DMS114 treated with DMSO at 0.1 percent for 48 hours (cell line): ENCODE measurements at regions not wholly inside any gene's neighbourhood (a gene's known extent, or its start where the extent isn't known, plus 50 kb on each side); places are given as distances from the start of the nearest gene placed in this dataset.
"Not testable (repeated sequence)": the region's sequence is repeated elsewhere in the genome, so short reads cannot be mapped to it uniquely, and the experiment has no call there.

Experiments
- DNase-seq: peaks from one replicate; lab custom pipeline; 2025; ENCODE audit not compliant: unreplicated experiment; lab: John Stamatoyannopoulos, UW

- no peak for DNase-seq
Observed at GRCh38 chr4:170729236-170729635, 639.5 kb upstream of the AADAT start.

DNA sequence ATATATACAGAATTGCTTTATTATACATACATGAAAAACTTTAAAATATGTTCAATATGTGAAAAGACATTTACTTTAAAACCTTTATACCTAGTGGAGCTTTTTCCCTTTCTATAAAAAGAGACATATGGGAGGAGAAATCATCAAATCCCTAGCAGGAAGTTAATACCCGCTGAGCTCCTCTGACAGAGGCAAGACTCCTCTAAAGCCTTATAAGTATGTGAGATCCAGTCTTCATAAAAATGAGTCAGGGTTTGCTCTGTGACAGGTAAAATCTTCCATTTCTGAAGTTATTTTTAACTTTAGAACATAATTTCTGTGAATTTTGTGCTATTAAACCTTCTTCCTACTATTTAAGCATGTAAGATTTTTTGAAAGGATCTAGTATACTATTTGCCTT is 634.4 kb upstream of the AADAT start:
- no peak for DNase-seq

DNA sequence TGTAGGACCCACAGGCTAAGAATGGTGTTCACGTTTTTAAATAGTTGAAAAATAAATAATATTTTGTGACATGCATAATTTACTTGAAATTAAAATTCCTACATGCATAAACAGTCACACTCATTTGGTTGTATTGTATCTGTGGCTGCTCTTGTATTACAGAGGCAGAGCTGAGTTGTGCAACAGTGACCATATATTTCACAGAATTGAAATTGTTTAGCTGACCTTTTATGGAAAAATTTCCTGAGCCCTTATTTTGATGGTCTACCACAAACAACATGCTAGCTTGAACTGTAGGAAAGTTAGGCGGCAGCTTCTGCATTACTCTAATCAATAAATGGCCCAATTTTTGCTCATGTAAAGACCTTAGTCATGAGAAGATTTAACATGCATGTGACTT is 633.4 kb upstream of the AADAT start:
- DNase-seq, result no peak

- no peak for DNase-seq
Observed at GRCh38 chr4:170721812-170722373, 632.1 kb upstream of the AADAT start.

DNA sequence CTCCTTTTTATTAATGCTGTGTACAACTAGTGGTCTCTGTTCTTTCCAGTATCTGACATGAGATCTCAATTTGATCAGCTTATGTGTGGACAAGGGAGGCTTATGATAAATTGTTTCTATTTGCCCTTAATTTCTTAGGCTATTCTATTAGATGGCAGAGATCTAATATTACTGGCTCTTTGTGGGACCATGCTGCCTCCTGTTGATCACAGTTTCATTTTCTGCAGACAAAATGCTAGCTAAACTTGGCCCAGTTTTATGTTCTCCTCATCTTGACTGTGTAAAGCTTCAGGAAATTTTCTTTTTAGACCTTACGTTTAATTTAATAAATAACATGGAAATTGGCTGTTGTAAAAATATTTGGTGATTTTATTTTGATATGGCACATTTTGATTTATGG is 627.1 kb upstream of the AADAT start:
- no peak for DNase-seq

DNA sequence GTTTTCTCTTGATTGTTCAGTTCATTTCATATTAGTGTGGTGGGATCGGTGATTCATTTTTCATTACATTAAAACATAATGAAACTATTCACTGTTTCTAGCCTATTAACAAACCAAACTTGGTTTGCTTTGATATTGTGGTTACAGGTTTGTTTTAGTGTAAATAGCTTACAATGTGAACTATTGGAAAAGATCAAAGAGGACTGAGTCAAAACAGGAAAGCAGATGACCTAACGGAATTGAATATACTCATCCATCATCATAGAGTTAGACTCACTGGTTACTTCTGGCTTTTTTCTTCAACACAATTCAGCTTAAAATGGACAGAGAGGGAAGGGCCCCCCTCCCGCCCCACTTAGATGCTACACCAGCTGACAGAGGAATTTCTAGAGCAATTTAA is 616.2 kb upstream of the AADAT start:
- no peak for DNase-seq

- DNase-seq, result no peak
Observed at GRCh38 chr4:170700064-170700463, 610.3 kb upstream of the AADAT start.

GRCh38 chr4:170698334-170698733 is 608.6 kb upstream of the AADAT start:
- DNase-seq, result no peak

DNA sequence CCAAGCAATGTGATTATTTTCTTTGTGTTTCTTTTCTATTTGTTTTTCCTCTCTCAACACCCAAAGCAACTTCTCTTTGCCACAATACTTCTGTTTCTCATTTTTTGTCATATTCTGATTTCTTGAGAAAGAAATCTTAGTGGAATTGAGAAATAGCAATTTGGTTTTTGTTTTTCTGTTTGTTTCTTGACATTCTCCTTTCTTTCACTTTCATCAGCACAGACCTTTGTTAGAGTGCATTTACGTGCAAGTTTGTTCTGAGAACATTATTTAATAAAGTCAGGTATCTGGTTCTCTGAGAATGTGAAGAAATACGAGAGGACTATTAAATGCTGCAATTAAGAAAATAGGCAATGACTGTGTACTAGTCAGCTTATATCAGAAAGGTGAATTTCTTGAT is 608.1 kb upstream of the AADAT start:
- no peak for DNase-seq

DNA sequence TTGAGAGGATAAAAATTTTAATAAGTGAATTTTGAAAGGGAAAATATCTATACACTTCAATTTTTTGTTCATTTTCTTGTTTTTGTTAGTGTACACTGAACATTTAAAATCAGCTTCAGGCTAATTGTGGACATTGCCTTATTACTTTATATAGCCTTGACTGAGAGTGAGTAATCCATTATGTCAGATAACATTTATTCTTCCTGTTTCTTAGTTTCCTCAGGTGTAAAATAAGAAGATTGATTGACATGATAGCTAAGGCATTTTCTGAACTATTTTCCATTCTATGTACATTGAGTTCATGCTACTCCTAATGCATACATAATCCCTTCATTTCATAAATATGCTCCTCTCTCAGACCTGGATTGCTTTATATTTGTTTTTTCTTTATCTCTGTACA is 607.3 kb upstream of the AADAT start:
- DNase-seq, result no peak

DNA sequence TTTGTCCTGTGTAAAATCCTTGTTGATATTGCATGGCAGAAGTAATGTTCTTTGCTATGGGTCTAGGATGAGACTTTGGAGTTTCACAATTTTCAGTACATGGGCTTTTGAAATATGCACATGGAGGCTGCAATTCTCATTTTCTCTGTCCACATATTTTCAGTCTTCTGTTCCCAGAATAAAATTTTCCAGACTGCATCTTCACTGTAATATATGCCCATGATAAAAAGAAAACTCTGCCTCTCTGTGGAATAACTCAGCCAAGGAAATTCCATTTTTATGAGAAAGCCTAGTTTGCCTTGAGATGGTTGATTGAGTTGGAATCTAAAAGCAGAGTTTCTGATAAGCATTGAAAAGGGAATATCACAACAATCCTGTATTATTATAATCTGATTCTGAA is 601.4 kb upstream of the AADAT start:
- no peak for DNase-seq

- DNase-seq, result no peak
Observed at GRCh38 chr4:170687751-170688150, 598.0 kb upstream of the AADAT start.

DNA sequence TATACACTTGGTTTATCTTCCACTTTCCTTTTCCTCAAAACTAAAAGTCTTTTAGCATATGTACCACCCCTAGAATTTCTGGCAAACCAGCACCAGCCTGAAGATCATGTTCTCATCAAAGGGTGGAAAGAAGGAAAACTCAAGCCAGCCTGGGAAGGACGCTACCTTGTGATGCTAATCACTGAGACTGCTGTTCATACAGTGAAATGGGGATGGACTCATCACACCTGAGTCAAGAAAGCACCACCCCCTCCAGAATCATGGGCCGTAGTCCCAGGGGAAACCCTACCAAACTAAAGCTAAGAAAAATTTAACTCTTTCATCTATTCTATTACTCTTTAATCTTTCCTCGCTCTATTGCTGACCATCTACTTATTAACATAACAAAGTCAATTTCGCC is 595.9 kb upstream of the AADAT start:
- not testable (repeated sequence) for DNase-seq

GRCh38 chr4:170682558-170683294 is 593.0 kb upstream of the AADAT start:
- DNase-seq, result no peak

- not testable (repeated sequence) for DNase-seq
Observed at GRCh38 chr4:170682087-170682486, 592.3 kb upstream of the AADAT start.

GRCh38 chr4:170675568-170676262 is 586.0 kb upstream of the AADAT start:
- DNase-seq, result no peak

- DNase-seq, result no peak
Observed at GRCh38 chr4:170674176-170674575, 584.4 kb upstream of the AADAT start.

DNA sequence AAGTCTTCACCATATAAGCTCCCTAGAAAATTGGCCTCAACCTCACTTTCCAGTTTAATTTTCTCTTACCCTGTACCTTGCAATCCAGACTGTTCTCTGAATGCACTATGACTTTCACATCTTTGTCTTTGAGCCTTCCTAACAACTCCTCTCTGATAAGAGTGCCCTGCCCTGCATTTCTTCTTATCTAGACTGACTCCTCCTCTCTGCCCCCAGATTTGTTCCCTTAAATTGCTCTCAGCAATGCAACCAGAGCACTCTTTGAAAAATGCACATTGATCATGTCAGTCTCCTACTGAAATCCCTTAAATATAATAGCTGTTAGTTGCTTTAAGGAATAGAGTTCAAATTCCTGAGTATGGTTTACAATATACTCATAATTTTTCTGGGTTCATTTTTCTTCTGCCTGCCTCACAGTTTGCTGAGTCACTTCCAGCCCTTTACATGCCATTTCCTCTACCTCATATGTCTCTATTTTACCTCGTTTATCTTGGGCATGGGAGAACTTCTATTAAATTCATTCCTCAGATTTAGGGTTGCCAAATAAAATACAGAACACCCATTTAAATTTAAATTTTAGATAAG is 582.7 kb upstream of the AADAT start:
- DNase-seq, result no peak

- no peak for DNase-seq
Observed at GRCh38 chr4:170671171-170671570, 581.4 kb upstream of the AADAT start.

- DNase-seq, result no peak
Observed at GRCh38 chr4:170667814-170668213, 578.1 kb upstream of the AADAT start.

DNA sequence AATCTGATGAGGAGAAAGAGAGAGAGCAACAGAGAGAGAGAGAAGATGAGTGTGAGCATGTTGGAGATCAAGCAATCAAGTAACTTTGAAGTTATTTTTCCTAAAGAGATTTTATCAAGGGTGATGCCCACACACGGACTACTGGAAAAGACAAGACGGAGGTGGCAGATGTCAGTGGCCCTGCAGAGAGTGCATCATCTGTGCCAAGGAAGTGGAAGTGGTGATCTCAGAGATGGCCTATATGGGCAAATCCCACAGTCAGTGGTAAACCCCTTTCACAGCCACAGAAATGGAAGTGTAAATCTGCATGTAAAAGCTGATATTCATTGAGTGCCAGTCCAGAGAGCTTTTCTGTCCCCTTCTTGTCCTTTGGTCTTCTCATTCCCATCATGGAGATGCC is 577.2 kb upstream of the AADAT start:
- DNase-seq, result no peak

DNA sequence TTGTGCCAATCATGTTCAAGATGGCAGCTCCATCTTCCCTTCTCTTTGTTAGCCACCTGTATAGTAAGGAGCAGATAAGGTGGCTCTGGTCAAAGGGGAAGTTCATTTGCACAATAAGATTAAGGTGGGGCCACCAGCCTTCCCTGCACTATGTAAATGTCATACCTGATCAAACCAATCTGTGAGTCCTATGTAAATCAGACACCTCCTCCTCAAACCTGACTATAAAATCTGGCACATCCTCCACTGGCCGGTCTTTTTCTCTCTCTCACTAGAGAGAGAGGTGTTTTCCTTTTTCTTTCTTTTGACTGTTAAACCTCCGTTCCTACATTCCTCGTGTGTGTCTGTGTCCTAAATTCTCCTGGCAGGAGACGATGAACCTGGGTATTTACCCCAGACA is 572.5 kb upstream of the AADAT start:
- no peak for DNase-seq
